Suprapubic skin (tissue), 3 donors: ENCODE measurements at regions not wholly inside any gene's neighbourhood (a gene's known extent, or its start where the extent isn't known, plus 50 kb on each side); places are given as distances from the start of the nearest gene placed in this dataset.

Experiments
- EP300 ChIP-seq: sonication (generic); formaldehyde crosslinking; IDR thresholded peaks from one replicate; pipeline ENCODE4 v1.6.1; 2017; ENCODE audit warnings: antibody characterized with exemption
- POLR2A ChIP-seq, 2 donors: fragments of 450-650 bp; IDR thresholded peaks; one replicate each; pipeline ENCODE4 v1.6.1; 2017; ENCODE audit warnings: antibody characterized with exemption in 2 of 2, mild to moderate bottlenecking in 2 of 2, moderate library complexity in 2 of 2
- TF ChIP-seq, protein P1 (sequence below), 2 donors: fragments of 200-600 bp in 1 of 2; fragments of 450-650 bp in 1 of 2; sonication (generic) in 1 of 2; IDR thresholded peaks; one replicate each; pipeline ENCODE4 v1.5.1; 2016 to 2019; ENCODE audit warnings: antibody characterized with exemption in 2 of 2, mild to moderate bottlenecking in 1 of 2, moderate library complexity in 1 of 2

DNA sequence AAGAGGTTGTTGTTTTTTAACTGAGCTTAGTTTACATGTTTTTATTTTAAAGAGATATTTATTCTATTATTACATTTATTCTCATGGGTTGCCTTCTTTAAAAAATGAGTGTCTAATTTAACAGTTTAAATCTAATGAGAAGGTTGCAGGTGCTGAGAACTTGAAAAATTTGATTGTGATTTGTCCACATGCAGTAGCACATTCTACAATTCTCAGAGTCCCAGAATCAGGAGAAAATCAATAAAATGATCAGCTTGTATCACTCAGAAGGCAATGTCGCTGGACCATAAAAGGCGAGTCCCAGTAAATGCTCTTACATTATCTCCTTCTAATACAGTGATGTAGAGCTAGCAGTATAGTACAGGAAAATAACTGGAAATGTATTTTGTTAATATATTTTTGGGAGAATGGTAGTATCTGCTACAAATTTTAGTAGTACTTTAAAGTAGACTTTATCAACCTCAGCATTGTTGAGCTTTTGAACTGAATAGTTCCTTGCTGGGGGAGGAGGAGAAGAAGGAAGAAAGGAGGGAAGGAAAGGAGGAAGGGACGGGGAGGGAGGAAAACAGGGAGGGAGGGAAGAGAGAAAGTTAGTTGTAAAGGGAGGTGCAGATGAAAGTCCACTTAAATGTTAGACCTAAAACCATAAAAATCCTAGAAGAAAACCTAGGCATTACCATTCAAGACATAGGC is 458.0 kb downstream of the DOK5 start:
- TF ChIP-seq, protein P1, sequence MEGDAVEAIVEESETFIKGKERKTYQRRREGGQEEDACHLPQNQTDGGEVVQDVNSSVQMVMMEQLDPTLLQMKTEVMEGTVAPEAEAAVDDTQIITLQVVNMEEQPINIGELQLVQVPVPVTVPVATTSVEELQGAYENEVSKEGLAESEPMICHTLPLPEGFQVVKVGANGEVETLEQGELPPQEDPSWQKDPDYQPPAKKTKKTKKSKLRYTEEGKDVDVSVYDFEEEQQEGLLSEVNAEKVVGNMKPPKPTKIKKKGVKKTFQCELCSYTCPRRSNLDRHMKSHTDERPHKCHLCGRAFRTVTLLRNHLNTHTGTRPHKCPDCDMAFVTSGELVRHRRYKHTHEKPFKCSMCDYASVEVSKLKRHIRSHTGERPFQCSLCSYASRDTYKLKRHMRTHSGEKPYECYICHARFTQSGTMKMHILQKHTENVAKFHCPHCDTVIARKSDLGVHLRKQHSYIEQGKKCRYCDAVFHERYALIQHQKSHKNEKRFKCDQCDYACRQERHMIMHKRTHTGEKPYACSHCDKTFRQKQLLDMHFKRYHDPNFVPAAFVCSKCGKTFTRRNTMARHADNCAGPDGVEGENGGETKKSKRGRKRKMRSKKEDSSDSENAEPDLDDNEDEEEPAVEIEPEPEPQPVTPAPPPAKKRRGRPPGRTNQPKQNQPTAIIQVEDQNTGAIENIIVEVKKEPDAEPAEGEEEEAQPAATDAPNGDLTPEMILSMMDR (IDR thresholded peaks at IDR 0.05): no peak
- no peak for TF ChIP-seq POLR2A (IDR thresholded peaks at IDR 0.05)
- TF ChIP-seq EP300: no peak
